Uterus (tissue), 3 donors: ENCODE measurements at regions not wholly inside any gene's neighbourhood (a gene's known extent, or its start where the extent isn't known, plus 50 kb on each side); places are given as distances from the start of the nearest gene placed in this dataset.

Source experiments
- DNase-seq, 2 donors: peaks; one replicate each; pipeline ENCODE4 v3.0.0-alpha.2; 2019 to 2020
- H3K27ac ChIP-seq, 2 donors: fragments of 200-600 bp; sonication (generic); 1 replicate in 1 of 2; 2 replicates in 1 of 2; pipeline ENCODE4 v1.5.1; 2016 to 2018
- H3K27me3 ChIP-seq, 2 donors: fragments of 200-600 bp; sonication (generic); one replicate each; pipeline ENCODE4 v1.5.1; 2018 to 2019; ENCODE audit warnings: control low read depth in 1 of 2
- H3K36me3 ChIP-seq, 2 donors: fragments of 200-600 bp; sonication (generic); one replicate each; pipeline ENCODE4 v1.5.1; 2019; ENCODE audit warnings: control low read depth in 1 of 2
- H3K4me1 ChIP-seq, 2 donors: fragments of 200-600 bp; sonication (generic); one replicate each; pipeline ENCODE4 v1.5.1; 2018 to 2019; ENCODE audit warnings: control low read depth in 1 of 2
- H3K4me3 ChIP-seq, 2 donors: fragments of 200-600 bp; sonication (generic); 1 replicate in 1 of 2; 2 replicates in 1 of 2; pipeline ENCODE4 v1.5.1; 2018 to 2019; ENCODE audit warnings: mild to moderate bottlenecking in 1 of 2
- H3K9me3 ChIP-seq, 2 donors: fragments of 200-600 bp; sonication (generic); one replicate each; pipeline ENCODE4 v1.5.1; 2019; ENCODE audit warnings: control low read depth in 1 of 2
- CTCF ChIP-seq, 4 experiments: fragments of 200-600 bp in 2 of 4; fragments of 450-650 bp in 2 of 4; sonication (generic) in 2 of 4; IDR thresholded peaks; one replicate each; pipeline ENCODE4 v1.5.1; 2016 to 2019; ENCODE audit warnings: antibody characterized with exemption in 4 of 4, mild to moderate bottlenecking in 2 of 4, moderate library complexity in 1 of 4
- POLR2A ChIP-seq, 2 donors: fragments of 450-650 bp; IDR thresholded peaks; one replicate each; pipeline ENCODE4 v1.6.1; 2016; ENCODE audit warnings: antibody characterized with exemption in 2 of 2, mild to moderate bottlenecking in 1 of 2, moderate library complexity in 1 of 2
- intact Hi-C: fragments of 100-400 bp; cut with DNase I; formaldehyde crosslinking; loops from one replicate; pipeline ENCODE4 v1.15.1; 2023; ENCODE audit warnings: low total_unique reads
- donor health status: DM: yes; HTN: yes; CAD: no.

GRCh38 chrX:1075741-1076140, 136.7 kb downstream of the CRLF2 start:
- H3K4me3 ChIP-seq = no peak overlapping the region
- H3K27me3 ChIP-seq = no peaks in the 10 kb centered on the region
- no peaks in the 10 kb centered on the region for H3K9me3 ChIP-seq
- H3K36me3 ChIP-seq = no peaks in the 10 kb centered on the region
- TF ChIP-seq CTCF (IDR thresholded peaks at IDR 0.05) = no peak
- no peak for TF ChIP-seq POLR2A (IDR thresholded peaks at IDR 0.05)
- H3K4me1 ChIP-seq = no peaks in the 10 kb centered on the region
- no peak overlapping the region for H3K27ac ChIP-seq
- DNase-seq = no peak
- intact Hi-C loops = no loop called here

GRCh38 chrX:1075156-1075555, 137.3 kb downstream of the CRLF2 start:
- H3K27me3 ChIP-seq = no peaks in the 10 kb centered on the region
- DNase-seq = no peak

GRCh38 chrX:1074755-1075154, 137.7 kb downstream of the CRLF2 start:
- DNase-seq = no peak
- no peaks in the 10 kb centered on the region for H3K4me1 ChIP-seq
- H3K4me3 ChIP-seq = no peak overlapping the region
- H3K27ac ChIP-seq = no peak overlapping the region
- H3K9me3 ChIP-seq = no peaks in the 10 kb centered on the region
- intact Hi-C loops = no loop called here
- H3K27me3 ChIP-seq = no peaks in the 10 kb centered on the region
- TF ChIP-seq CTCF (IDR thresholded peaks at IDR 0.05) (no peak), POLR2A (IDR thresholded peaks at IDR 0.05) (no peak)
- no peaks in the 10 kb centered on the region for H3K36me3 ChIP-seq

More at GRCh38 chrX:1075156-1075555, 137.3 kb downstream of the CRLF2 start:
- Histone ChIP-seq H3K36me3 (no peaks in the 10 kb centered on the region), H3K4me1 (no peaks in the 10 kb centered on the region), H3K4me3 (no peak overlapping the region), H3K27ac (no peak overlapping the region), H3K9me3 (no peaks in the 10 kb centered on the region)
- intact Hi-C loops = no loop called here
- TF ChIP-seq CTCF (IDR thresholded peaks at IDR 0.05) (no peak), POLR2A (IDR thresholded peaks at IDR 0.05) (no peak)

GRCh38 chrX:1074172-1074571, 138.3 kb downstream of the CRLF2 start:
- H3K4me3 ChIP-seq = no peak overlapping the region
- TF ChIP-seq POLR2A (IDR thresholded peaks at IDR 0.05) (no peak), CTCF (IDR thresholded peaks at IDR 0.05) (no peak)
- H3K27me3 ChIP-seq = no peaks in the 10 kb centered on the region
- intact Hi-C loops = no loop called here
- no peaks in the 10 kb centered on the region for H3K9me3 ChIP-seq
- no peak for DNase-seq
- no peaks in the 10 kb centered on the region for H3K4me1 ChIP-seq
- no peak overlapping the region for H3K27ac ChIP-seq
- H3K36me3 ChIP-seq = no peaks in the 10 kb centered on the region

GRCh38 chrX:1072637-1073377, 139.6 kb downstream of the CRLF2 start:
- intact Hi-C loops = no loop called here
- no peaks in the 10 kb centered on the region for H3K36me3 ChIP-seq
- H3K27me3 ChIP-seq = no peaks in the 10 kb centered on the region
- H3K27ac ChIP-seq = no peak overlapping the region
- no peaks in the 10 kb centered on the region for H3K4me1 ChIP-seq
- no peak for DNase-seq
- TF ChIP-seq CTCF (IDR thresholded peaks at IDR 0.05) (no peak), POLR2A (IDR thresholded peaks at IDR 0.05) (no peak)
- H3K9me3 ChIP-seq = no peaks in the 10 kb centered on the region
- H3K4me3 ChIP-seq = no peak overlapping the region
